T47D (cell line): ENCODE measurements at regions not wholly inside any gene's neighbourhood (a gene's known extent, or its start where the extent isn't known, plus 50 kb on each side); places are given as distances from the start of the nearest gene placed in this dataset.
A peak's percentile ranks its signal among the peaks of the same experiment; 100 is the strongest.

Source experiments
- DNase-seq, 2 experiments: peaks; one replicate each; pipeline versions ENCODE4 v3.0.0 to v3.0.0-alpha.2; 2011 to 2012; ENCODE audit warnings: low read depth in 1 of 2, low spot score in 1 of 2
- JUND ChIP-seq: IDR thresholded peaks from 2 replicates; pipeline ENCODE4 v1.6.1; 2012; ENCODE audit warnings: low read depth
- in situ Hi-C: cut with HindIII; loops from 2 replicates; pipeline ENCODE4 v1.10.0; 2016; ENCODE audit warnings: low sequenced_read_pairs, low pct_unique_long_range_greater_than_20kb

- no peak for TF ChIP-seq JUND
- in situ Hi-C loops = no loop called here
- no peak for DNase-seq
These were observed 684.9 kb downstream of the TRAM1L1 start for GRCh38 chr4:116400480-116400879.

GRCh38 chr4:116397714-116398113 lies 687.7 kb downstream of the TRAM1L1 start:
- TF ChIP-seq JUND = no peak
- DNase-seq = no peak
- in situ Hi-C loops = no loop called here

GRCh38 chr4:116397291-116397690 lies 688.1 kb downstream of the TRAM1L1 start:
- no peak for DNase-seq
- in situ Hi-C loops = no loop called here
- no peak for TF ChIP-seq JUND

GRCh38 chr4:116395408-116395807 lies 690.0 kb downstream of the TRAM1L1 start:
- in situ Hi-C loops = no loop called here
- no peak for TF ChIP-seq JUND
- no peak for DNase-seq

- in situ Hi-C loops = no loop called here
- TF ChIP-seq JUND = no peak
- no peak for DNase-seq
These were observed 694.4 kb downstream of the TRAM1L1 start for GRCh38 chr4:116391020-116391419.

- no peak for DNase-seq
- TF ChIP-seq JUND = no peak
- in situ Hi-C loops = no loop called here
These were observed 696.2 kb downstream of the TRAM1L1 start for GRCh38 chr4:116389139-116389538.

- in situ Hi-C loops = no loop called here
- DNase-seq = no peak
- no peak for TF ChIP-seq JUND
These were observed 697.4 kb downstream of the TRAM1L1 start for GRCh38 chr4:116387937-116388474.

GRCh38 chr4:116386856-116387255 lies 698.5 kb downstream of the TRAM1L1 start:
- in situ Hi-C loops = no loop called here
- TF ChIP-seq JUND = no peak

GRCh38 chr4:116385583-116385982 lies 699.8 kb downstream of the TRAM1L1 start:
- TF ChIP-seq JUND = no peak
- in situ Hi-C loops = no loop called here
- no peak for DNase-seq

More at GRCh38 chr4:116386856-116387255, 698.5 kb downstream of the TRAM1L1 start:
- DNase-seq = no peak

GRCh38 chr4:116374815-116375214 lies 710.6 kb downstream of the TRAM1L1 start:
- no peak for TF ChIP-seq JUND
- in situ Hi-C loops = no loop called here
- no peak for DNase-seq

- in situ Hi-C loops = no loop called here
- DNase-seq = no peak
- TF ChIP-seq JUND = no peak
These were observed 722.8 kb downstream of the TRAM1L1 start for GRCh38 chr4:116362583-116362982.

GRCh38 chr4:116361790-116362189 lies 723.6 kb downstream of the TRAM1L1 start:
- peak in 1 of 2 experiments; percentile 29 for DNase-seq
- TF ChIP-seq JUND = no peak
- in situ Hi-C loops = no loop called here

GRCh38 chr4:116358633-116359222 lies 726.6 kb downstream of the TRAM1L1 start:
- no peak for TF ChIP-seq JUND
- DNase-seq = peak; percentile 18 to 85
- in situ Hi-C loops = no loop called here

- in situ Hi-C loops = no loop called here
- TF ChIP-seq JUND = no peak
- DNase-seq = peak in 1 of 2 experiments; percentile 49
These were observed 727.6 kb downstream of the TRAM1L1 start for GRCh38 chr4:116357758-116358157.
